Endothelial cell of umbilical vein (primary cell): ENCODE measurements at regions not wholly inside any gene's neighbourhood (a gene's known extent, or its start where the extent isn't known, plus 50 kb on each side); places are given as distances from the start of the nearest gene placed in this dataset.

ENCODE experiments used
- EZH2 ChIP-seq: IDR thresholded peaks from 2 replicates; pipeline ENCODE4 v1.6.1; 2012; ENCODE audit warnings: borderline replicate concordance, low read depth, mild to moderate bottlenecking, moderate library complexity, low read length, inconsistent platforms; ENCODE audit not compliant: severe bottlenecking
- FOS ChIP-seq: IDR thresholded peaks from 2 replicates; pipeline ENCODE4 v1.6.1; 2011; ENCODE audit warnings: mild to moderate bottlenecking, low read length, moderate library complexity, borderline replicate concordance; ENCODE audit not compliant: insufficient read depth
- JUN ChIP-seq: IDR thresholded peaks from 2 replicates; pipeline ENCODE4 v1.6.1; 2011; ENCODE audit warnings: borderline replicate concordance, low read depth; ENCODE audit not compliant: insufficient read length, insufficient read depth
- POLR2A ChIP-seq: IDR thresholded peaks from 2 replicates; pipeline ENCODE4 v1.6.1; 2012; ENCODE audit warnings: low read depth, mild to moderate bottlenecking, control low read depth, low read length
- POLR2AphosphoS5 ChIP-seq: IDR thresholded peaks from 2 replicates; pipeline ENCODE4 v1.6.1; 2012; ENCODE audit warnings: low read depth, mild to moderate bottlenecking, control low read depth, low read length, moderate library complexity; ENCODE audit not compliant: insufficient read depth
- TF ChIP-seq, protein P1 (sequence below), 2 donors: IDR thresholded peaks; 1 replicate in 1 of 2; 2 replicates in 1 of 2; pipeline ENCODE4 v1.5.1; 2011; ENCODE audit warnings: low read length in 2 of 2, mild to moderate bottlenecking in 2 of 2, moderate library complexity in 2 of 2, control low read depth in 1 of 2, inconsistent platforms in 1 of 2, low read depth in 1 of 2; ENCODE audit not compliant: insufficient read depth in 1 of 2; ENCODE audit errors: extremely low read depth in 1 of 2
- TF ChIP-seq, protein P2 (sequence below): IDR thresholded peaks from 2 replicates; pipeline ENCODE4 v1.6.1; 2011; ENCODE audit not compliant: insufficient read depth, insufficient read length

DNA sequence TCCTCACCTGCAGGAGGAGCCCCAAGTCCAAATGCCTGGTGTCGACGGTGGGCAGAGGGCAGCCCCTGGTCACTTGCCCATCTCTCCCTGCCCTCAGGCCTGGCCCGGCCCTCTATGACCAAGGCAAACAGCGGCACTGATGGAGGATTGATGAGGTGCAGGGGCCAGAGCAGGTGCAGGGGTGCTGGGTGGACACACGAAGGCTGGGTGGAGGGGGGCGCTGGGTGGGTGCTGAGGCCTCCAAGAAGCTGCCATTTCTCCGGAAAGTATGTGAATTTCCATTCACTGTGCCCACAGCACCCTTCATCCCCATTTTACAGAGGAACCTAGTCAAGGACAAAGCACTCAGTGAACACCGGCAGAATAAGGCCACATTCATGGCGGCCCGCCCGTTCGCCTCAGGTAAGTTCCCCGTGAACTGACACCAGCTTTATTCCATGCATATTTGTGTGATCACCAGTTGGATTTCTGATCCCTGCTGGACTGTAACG lies 143.8 kb upstream of the PPP1R26 start:
- TF ChIP-seq, protein P1, sequence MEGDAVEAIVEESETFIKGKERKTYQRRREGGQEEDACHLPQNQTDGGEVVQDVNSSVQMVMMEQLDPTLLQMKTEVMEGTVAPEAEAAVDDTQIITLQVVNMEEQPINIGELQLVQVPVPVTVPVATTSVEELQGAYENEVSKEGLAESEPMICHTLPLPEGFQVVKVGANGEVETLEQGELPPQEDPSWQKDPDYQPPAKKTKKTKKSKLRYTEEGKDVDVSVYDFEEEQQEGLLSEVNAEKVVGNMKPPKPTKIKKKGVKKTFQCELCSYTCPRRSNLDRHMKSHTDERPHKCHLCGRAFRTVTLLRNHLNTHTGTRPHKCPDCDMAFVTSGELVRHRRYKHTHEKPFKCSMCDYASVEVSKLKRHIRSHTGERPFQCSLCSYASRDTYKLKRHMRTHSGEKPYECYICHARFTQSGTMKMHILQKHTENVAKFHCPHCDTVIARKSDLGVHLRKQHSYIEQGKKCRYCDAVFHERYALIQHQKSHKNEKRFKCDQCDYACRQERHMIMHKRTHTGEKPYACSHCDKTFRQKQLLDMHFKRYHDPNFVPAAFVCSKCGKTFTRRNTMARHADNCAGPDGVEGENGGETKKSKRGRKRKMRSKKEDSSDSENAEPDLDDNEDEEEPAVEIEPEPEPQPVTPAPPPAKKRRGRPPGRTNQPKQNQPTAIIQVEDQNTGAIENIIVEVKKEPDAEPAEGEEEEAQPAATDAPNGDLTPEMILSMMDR (IDR thresholded peaks at IDR 0.05; ENCODE audit: extremely low read depth in 1 of 2, insufficient read depth in 1 of 2, low read depth in 1 of 2, low read length in 2 of 2) = no peak
- TF ChIP-seq EZH2 = no peak
- no peak for TF ChIP-seq POLR2A
- TF ChIP-seq FOS = no peak
- TF ChIP-seq, protein P2, sequence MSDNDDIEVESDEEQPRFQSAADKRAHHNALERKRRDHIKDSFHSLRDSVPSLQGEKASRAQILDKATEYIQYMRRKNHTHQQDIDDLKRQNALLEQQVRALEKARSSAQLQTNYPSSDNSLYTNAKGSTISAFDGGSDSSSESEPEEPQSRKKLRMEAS = no peak
- TF ChIP-seq POLR2AphosphoS5 = no peak
- no peak for TF ChIP-seq JUN
